BLaER1 treated with 17β-estradiol and CSF1 and Interleukin-3, amounts not matched to agents 10 nM and 100 nM (cell line): ENCODE measurements at regions not wholly inside any gene's neighbourhood (a gene's known extent, or its start where the extent isn't known, plus 50 kb on each side); places are given as distances from the start of the nearest gene placed in this dataset.

Source experiments
- H3K27ac ChIP-seq, 11 experiments: shearing (Covaris generic); formaldehyde crosslinking; 2 replicates each; pipeline ENCODE4 v1.8.1; 2022
- H3K27me3 ChIP-seq, 11 experiments: shearing (Covaris generic); formaldehyde crosslinking; 2 replicates each; pipeline ENCODE4 v1.8.1; 2022
- H3K36me3 ChIP-seq, 11 experiments: shearing (Covaris generic); formaldehyde crosslinking; 2 replicates each; pipeline ENCODE4 v1.8.1; 2022
- H3K4me1 ChIP-seq, 10 experiments: shearing (Covaris generic); formaldehyde crosslinking; 2 replicates each; pipeline ENCODE4 v1.8.1; 2022
- H3K4me2 ChIP-seq, 11 experiments: shearing (Covaris generic); formaldehyde crosslinking; 2 replicates each; pipeline ENCODE4 v1.8.1; 2022
- H3K4me3 ChIP-seq, 10 experiments: shearing (Covaris generic); formaldehyde crosslinking; 2 replicates each; pipeline ENCODE4 v1.8.1; 2022
- H3K9ac ChIP-seq, 11 experiments: shearing (Covaris generic); formaldehyde crosslinking; 2 replicates each; pipeline ENCODE4 v1.8.1; 2022
- H3K9me3 ChIP-seq, 11 experiments: shearing (Covaris generic); formaldehyde crosslinking; replicated peaks in 1 of 11; 2 replicates each; pipeline ENCODE4 v1.8.1; 2022
- H4K20me1 ChIP-seq, 11 experiments: shearing (Covaris generic); formaldehyde crosslinking; 2 replicates each; pipeline ENCODE4 v1.8.1; 2022
- Cebpa-rat ChIP-seq, 11 experiments: shearing (Covaris generic); IDR thresholded peaks; 2 replicates each; pipeline ENCODE4 v1.8.1; 2022

DNA sequence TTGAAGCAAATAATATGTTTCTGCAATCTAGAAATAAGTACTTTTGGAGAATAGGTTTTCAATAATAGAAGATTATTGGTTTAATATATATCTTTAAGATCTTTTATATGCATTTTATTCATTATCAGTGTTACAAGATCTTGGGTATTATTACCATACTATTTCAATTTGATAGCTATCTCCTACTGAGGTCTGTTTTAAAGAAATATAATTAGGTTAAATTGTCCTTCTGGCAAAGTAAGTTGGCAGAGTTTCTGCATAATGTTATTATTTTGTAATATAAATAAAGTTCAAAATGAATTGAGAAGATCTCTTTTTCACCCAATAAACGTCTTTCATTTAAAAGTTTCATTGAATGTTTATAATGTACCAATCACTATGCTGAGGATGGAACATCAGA is 443.7 kb downstream of the FAT4 start:
- no peak for TF ChIP-seq Cebpa-rat (IDR thresholded peaks at IDR 0.05)
- H3K4me2 ChIP-seq, result no peak overlapping the region

DNA sequence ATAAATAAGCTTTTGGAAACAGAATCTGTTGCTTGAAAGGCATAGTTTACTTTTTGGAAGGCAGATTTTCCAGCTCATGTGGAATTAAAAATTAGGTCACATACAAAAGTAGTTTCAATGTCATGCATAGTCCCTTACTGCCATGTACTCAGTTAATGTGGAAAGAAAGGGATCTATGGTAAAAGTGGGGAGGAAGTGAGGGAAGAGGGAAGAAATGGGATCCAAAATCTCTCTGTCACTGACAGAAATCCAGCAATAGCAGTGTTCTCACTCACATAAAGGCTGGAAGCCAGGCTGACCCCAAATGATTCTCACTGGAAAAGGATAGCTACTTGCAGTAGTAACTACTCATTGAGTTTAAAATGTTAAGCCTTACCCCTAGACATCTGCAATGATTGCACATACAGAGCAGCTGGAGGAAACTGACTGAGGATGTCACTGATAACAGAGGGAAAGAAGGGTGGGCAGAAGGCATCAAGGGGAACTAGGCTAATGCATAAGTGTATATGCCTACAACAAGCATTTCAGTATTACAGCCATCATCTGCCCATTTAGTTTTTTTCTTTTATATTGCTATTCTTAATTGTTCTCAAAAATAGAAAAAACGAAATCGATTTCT is 445.6 kb downstream of the FAT4 start:
- no peaks in the 10 kb centered on the region for H3K36me3 ChIP-seq
- no peak overlapping the region for H3K4me2 ChIP-seq
- no peak for TF ChIP-seq Cebpa-rat (IDR thresholded peaks at IDR 0.05)
- no peak overlapping the region for H3K9ac ChIP-seq
- no peak overlapping the region for H3K27ac ChIP-seq
- H3K4me3 ChIP-seq, result no peak overlapping the region
- H3K4me1 ChIP-seq, result no peaks in the 10 kb centered on the region
- H4K20me1 ChIP-seq, result no peaks in the 10 kb centered on the region
- no peaks in the 10 kb centered on the region for H3K9me3 ChIP-seq
- no peaks in the 10 kb centered on the region for H3K27me3 ChIP-seq

More for the DNA sequence above, 443.7 kb downstream of the FAT4 start:
- no peaks in the 10 kb centered on the region for H4K20me1 ChIP-seq
- no peaks in the 10 kb centered on the region for H3K27me3 ChIP-seq
- no peak overlapping the region for H3K27ac ChIP-seq
- no peaks in the 10 kb centered on the region for H3K4me1 ChIP-seq
- H3K9ac ChIP-seq, result no peak overlapping the region
- H3K9me3 ChIP-seq, result no peaks in the 10 kb centered on the region
- no peak overlapping the region for H3K4me3 ChIP-seq
- H3K36me3 ChIP-seq, result no peaks in the 10 kb centered on the region

DNA sequence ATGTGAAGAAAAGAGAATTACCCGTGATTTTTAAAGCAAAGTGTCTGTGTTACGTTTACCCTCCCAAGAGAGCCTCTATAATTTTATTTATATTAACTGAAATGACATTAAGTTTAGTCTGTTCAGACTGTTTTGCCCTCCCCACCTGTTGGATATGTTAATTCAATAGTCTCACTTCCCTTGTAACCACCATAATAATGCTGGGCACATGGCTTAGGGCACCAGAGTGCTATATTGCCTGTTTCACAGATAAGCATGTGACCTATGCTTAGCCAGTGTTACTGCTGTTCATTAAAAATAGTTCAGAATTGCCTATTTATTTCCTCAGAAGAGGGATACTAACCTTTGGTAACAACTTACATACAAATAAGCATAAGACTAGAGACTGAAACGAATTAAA is 446.2 kb downstream of the FAT4 start:
- TF ChIP-seq Cebpa-rat (IDR thresholded peaks at IDR 0.05), result no peak
- H3K36me3 ChIP-seq, result no peaks in the 10 kb centered on the region
- no peaks in the 10 kb centered on the region for H3K4me1 ChIP-seq
- H4K20me1 ChIP-seq, result no peaks in the 10 kb centered on the region
- no peaks in the 10 kb centered on the region for H3K27me3 ChIP-seq
- no peak overlapping the region for H3K27ac ChIP-seq
- H3K4me2 ChIP-seq, result no peak overlapping the region
- H3K4me3 ChIP-seq, result no peak overlapping the region
- no peaks in the 10 kb centered on the region for H3K9me3 ChIP-seq
- no peak overlapping the region for H3K9ac ChIP-seq

DNA sequence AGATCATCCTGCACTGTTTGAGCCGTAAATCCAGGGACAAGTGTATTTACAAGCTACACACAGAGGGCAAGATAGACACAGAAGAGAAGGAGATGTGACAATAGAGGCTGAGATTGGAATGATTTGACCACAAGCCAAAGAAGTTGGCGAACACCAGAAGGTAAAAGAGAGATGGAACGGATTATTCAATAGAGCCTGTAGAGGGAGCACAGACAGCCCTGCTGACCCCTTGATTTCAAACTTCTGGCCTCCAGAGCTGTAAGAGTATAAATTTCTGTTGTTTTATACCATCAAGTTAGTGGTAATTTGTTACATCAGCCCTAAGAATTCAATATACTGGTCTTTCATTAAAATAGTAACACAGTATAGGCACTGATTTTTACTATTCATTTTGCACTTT is 447.8 kb downstream of the FAT4 start:
- Histone ChIP-seq H3K27ac (no peak overlapping the region), H3K9ac (no peak overlapping the region), H3K27me3 (no peaks in the 10 kb centered on the region), H3K9me3 (no peaks in the 10 kb centered on the region), H3K4me1 (no peaks in the 10 kb centered on the region), H3K36me3 (no peaks in the 10 kb centered on the region), H3K4me3 (no peak overlapping the region), H4K20me1 (no peaks in the 10 kb centered on the region), H3K4me2 (no peak overlapping the region)
- no peak for TF ChIP-seq Cebpa-rat (IDR thresholded peaks at IDR 0.05)

DNA sequence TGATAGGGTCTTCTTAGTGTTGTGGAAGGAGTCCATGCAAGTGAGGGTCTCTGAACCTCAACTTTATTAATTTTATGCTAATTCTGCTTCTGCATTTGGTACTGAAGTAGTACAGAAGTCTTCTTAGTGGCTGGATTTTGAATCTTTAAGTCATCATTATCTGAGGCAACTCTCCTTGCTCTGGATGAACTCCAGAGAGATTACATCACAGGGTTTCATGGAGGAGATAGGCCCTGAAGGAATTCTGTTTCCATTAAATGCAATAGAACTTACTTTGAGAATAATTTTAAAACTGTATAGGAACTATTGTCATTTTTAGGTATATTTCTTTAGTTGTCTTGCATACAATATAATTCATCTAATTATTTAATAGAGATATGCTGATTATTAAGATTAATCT is 451.2 kb downstream of the FAT4 start:
- Histone ChIP-seq H3K36me3 (no peaks in the 10 kb centered on the region), H3K9ac (no peak overlapping the region)

DNA sequence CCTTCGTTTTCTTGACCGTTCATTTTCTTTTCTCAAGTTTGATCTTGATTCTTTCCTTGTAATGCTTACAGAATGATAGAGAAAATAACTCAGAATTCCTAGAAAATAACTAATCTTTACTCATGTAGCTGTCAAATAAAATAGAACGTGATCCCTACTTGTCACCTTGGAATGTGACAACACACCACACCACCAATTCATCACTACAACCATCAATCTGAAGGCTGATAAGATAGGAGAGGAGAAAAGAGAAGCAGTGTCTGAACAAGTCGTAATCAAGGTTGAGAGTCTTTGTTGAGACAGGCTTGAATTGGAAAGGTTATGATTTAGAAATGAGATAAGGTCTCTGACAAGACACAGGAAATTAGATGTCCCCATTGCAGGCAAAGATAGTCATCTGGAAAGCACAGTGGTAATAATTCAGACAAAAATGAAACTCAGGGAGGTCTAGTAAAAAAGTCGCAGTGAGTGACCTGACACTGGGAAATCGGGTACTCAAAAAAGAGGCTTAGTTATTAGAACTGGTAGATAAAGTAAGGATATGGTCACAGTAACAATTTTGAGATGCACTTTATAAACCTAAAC is 456.2 kb downstream of the FAT4 start:
- no peaks in the 10 kb centered on the region for H3K36me3 ChIP-seq
- no peak for TF ChIP-seq Cebpa-rat (IDR thresholded peaks at IDR 0.05)
- H4K20me1 ChIP-seq, result no peaks in the 10 kb centered on the region
- H3K27me3 ChIP-seq, result no peaks in the 10 kb centered on the region
- no peak overlapping the region for H3K27ac ChIP-seq
- H3K9me3 ChIP-seq, result peaks cover under 1 to 7% (median 3%) of the 10 kb centered on the region in 11 experiments; a peak in 18 of 22 replicates
- H3K4me2 ChIP-seq, result no peak overlapping the region
- no peak overlapping the region for H3K9ac ChIP-seq
- no peaks in the 10 kb centered on the region for H3K4me1 ChIP-seq
- H3K4me3 ChIP-seq, result no peak overlapping the region

More for the DNA sequence above, 451.2 kb downstream of the FAT4 start:
- H3K4me2 ChIP-seq, result no peak overlapping the region
- no peaks in the 10 kb centered on the region for H3K9me3 ChIP-seq
- H3K27me3 ChIP-seq, result no peaks in the 10 kb centered on the region
- no peaks in the 10 kb centered on the region for H4K20me1 ChIP-seq
- TF ChIP-seq Cebpa-rat (IDR thresholded peaks at IDR 0.05), result no peak
- no peak overlapping the region for H3K27ac ChIP-seq
- H3K4me3 ChIP-seq, result no peak overlapping the region
- no peaks in the 10 kb centered on the region for H3K4me1 ChIP-seq

DNA sequence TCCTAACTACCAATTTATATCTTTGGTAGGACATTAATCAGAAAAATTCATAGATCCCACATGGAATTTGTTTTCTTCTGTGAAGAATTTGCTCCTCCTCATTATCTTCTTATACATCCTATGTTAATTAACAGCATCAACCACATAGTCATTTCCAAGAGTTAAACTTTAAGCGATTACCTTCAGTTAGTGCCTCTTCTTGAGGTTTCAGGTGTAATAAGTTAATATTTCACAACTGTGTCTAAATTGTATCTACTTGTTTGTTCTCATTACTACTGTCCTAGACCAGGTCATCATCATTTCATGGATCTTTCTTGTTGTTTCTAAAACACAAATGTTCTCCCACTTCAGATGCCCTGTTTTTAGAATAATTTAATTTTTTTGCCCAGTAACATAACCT is 457.9 kb downstream of the FAT4 start:
- peaks cover 11 to 23% (median 16%) of the 10 kb centered on the region in 11 experiments; a peak in 21 of 22 replicates for H3K9me3 ChIP-seq
- no peaks in the 10 kb centered on the region for H3K4me1 ChIP-seq
- no peak overlapping the region for H3K27ac ChIP-seq
- TF ChIP-seq Cebpa-rat (IDR thresholded peaks at IDR 0.05), result no peak
- H4K20me1 ChIP-seq, result no peaks in the 10 kb centered on the region
- no peak overlapping the region for H3K4me3 ChIP-seq
- no peaks in the 10 kb centered on the region for H3K36me3 ChIP-seq
- H3K27me3 ChIP-seq, result no peaks in the 10 kb centered on the region
- no peak overlapping the region for H3K4me2 ChIP-seq
- H3K9ac ChIP-seq, result no peak overlapping the region

DNA sequence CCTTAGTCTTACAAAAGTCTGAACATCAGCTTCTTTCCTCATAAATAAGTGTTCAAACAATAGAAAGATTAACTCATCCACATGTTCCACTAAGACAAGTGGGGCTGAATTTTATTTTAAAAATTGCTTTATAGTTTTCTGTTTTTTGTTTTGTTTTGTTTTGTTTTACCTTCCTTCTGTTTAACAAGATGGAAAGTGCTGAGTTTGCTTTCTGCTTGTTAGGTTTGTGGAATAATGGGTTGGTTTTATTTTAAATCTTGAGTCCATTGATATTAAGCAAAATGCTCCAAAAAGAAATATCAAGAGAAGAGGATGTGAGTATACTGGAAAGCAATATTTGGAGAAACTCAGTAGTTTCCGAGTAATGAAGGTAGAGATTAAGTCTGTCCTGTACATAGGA is 458.7 kb downstream of the FAT4 start:
- Histone ChIP-seq H3K9ac (no peak overlapping the region), H3K9me3 (peaks cover 11 to 23% (median 16%) of the 10 kb centered on the region in 11 experiments; a peak in 21 of 22 replicates), H3K27me3 (no peaks in the 10 kb centered on the region), H3K4me1 (no peaks in the 10 kb centered on the region), H3K27ac (no peak overlapping the region), H3K36me3 (no peaks in the 10 kb centered on the region), H3K4me3 (no peak overlapping the region), H4K20me1 (no peaks in the 10 kb centered on the region), H3K4me2 (no peak overlapping the region)
- no peak for TF ChIP-seq Cebpa-rat (IDR thresholded peaks at IDR 0.05)

DNA sequence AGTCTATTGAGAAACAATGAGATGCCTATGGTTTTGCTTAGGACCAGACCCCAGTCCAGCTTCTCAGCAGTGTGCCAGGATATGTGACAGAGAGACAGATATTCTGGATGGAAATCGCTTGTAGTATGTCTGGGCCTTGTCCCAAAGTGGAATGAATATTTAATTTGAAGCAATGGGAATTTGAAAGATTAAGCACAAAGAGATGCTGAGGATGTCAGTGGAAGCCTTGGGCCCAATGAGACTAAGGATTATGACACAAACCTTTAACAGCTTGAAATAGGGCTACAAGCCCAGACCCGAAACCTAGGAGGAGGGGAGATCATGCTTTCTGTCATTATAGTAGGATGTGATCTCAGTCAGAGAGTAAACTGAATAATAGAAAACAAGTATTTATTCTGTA is 459.2 kb downstream of the FAT4 start:
- TF ChIP-seq Cebpa-rat (IDR thresholded peaks at IDR 0.05), result no peak

DNA sequence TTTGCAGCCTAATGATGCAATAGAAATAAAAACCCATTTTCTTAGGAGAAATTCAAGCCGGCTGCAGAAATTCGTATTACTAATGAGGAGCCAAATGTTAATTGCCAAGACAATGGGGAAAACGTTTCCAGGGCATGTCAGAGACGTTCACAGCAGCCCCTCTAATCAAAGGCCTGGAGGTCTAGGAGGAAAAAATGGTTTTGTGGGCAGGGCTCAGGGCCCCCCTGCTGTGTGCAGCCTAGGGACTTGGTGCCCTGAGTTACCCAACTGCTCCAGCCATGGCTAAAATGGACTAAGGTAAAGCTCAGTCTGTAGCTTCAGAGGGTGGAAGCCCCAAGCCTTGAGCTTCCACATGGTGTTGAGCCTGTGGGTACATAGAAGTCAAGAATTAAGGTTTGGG is 461.4 kb downstream of the FAT4 start:
- Histone ChIP-seq H3K27ac (no peak overlapping the region), H4K20me1 (no peaks in the 10 kb centered on the region), H3K9me3 (peaks cover 11 to 23% (median 16%) of the 10 kb centered on the region in 11 experiments; a peak in 21 of 22 replicates), H3K36me3 (no peaks in the 10 kb centered on the region), H3K4me1 (no peaks in the 10 kb centered on the region), H3K4me3 (no peak overlapping the region), H3K9ac (no peak overlapping the region), H3K27me3 (no peaks in the 10 kb centered on the region), H3K4me2 (no peak overlapping the region)
- no peak for TF ChIP-seq Cebpa-rat (IDR thresholded peaks at IDR 0.05)

More for the DNA sequence above, 459.2 kb downstream of the FAT4 start:
- H3K4me1 ChIP-seq, result no peaks in the 10 kb centered on the region
- H3K9me3 ChIP-seq, result peaks cover 11 to 23% (median 16%) of the 10 kb centered on the region in 11 experiments; a peak in 21 of 22 replicates
- H3K27ac ChIP-seq, result no peak overlapping the region
- no peak overlapping the region for H3K4me2 ChIP-seq
- H3K4me3 ChIP-seq, result no peak overlapping the region
- no peaks in the 10 kb centered on the region for H4K20me1 ChIP-seq
- H3K27me3 ChIP-seq, result no peaks in the 10 kb centered on the region
- no peaks in the 10 kb centered on the region for H3K36me3 ChIP-seq
- no peak overlapping the region for H3K9ac ChIP-seq
